Endodermal cell (in vitro differentiated cells): ENCODE measurements at regions not wholly inside any gene's neighbourhood (a gene's known extent, or its start where the extent isn't known, plus 50 kb on each side); places are given as distances from the start of the nearest gene placed in this dataset.

ENCODE experiments used
- DNase-seq: peaks from one replicate; pipeline ENCODE4 v3.0.0-alpha.2; 2017
- H3K27ac ChIP-seq: 2 replicates; pipeline ENCODE4 v1.5.1; 2013; ENCODE audit warnings: mild to moderate bottlenecking, low read depth, low read length, moderate library complexity
- H3K27me3 ChIP-seq: 2 replicates; pipeline ENCODE4 v1.6.1; 2013; ENCODE audit warnings: mild to moderate bottlenecking, low read length, moderate library complexity; ENCODE audit not compliant: insufficient read depth, control insufficient read depth, poor library complexity, severe bottlenecking
- H3K36me3 ChIP-seq: 2 replicates; pipeline ENCODE4 v1.7.0; 2013; ENCODE audit warnings: mild to moderate bottlenecking, low read length, moderate library complexity; ENCODE audit not compliant: control insufficient read depth, insufficient read depth
- H3K4me1 ChIP-seq: one replicate; pipeline ENCODE4 v1.7.0; 2013; ENCODE audit warnings: low read length; ENCODE audit not compliant: control insufficient read depth, insufficient read depth
- H3K4me3 ChIP-seq: 2 replicates; pipeline ENCODE4 v1.5.1; 2013; ENCODE audit warnings: mild to moderate bottlenecking, low read length, moderate library complexity
- H3K9ac ChIP-seq: 2 replicates; pipeline ENCODE4 v1.6.1; 2013; ENCODE audit warnings: mild to moderate bottlenecking, low read length, moderate library complexity; ENCODE audit not compliant: poor library complexity, severe bottlenecking; ENCODE audit errors: extremely low read depth
- H3K9me3 ChIP-seq: 2 replicates; pipeline ENCODE4 v1.6.1; 2013; ENCODE audit warnings: mild to moderate bottlenecking, low read length, moderate library complexity; ENCODE audit not compliant: control insufficient read depth
- H3K27ac Mint-ChIP-seq: 2 replicates; pipeline ENCODE4 v1.8.0; 2020; ENCODE audit warnings: mixed read lengths
- H3K27me3 Mint-ChIP-seq: 2 replicates; pipeline ENCODE4 v1.8.0; 2021; ENCODE audit warnings: mild to moderate bottlenecking, mixed read lengths; ENCODE audit not compliant: insufficient read depth
- H3K36me3 Mint-ChIP-seq: 2 replicates; pipeline ENCODE4 v1.8.0; 2020; ENCODE audit warnings: low read depth, mixed read lengths
- H3K4me1 Mint-ChIP-seq: 2 replicates; pipeline ENCODE4 v1.8.0; 2020; ENCODE audit warnings: mixed read lengths
- H3K4me3 Mint-ChIP-seq: 2 replicates; pipeline ENCODE4 v1.8.0; 2020; ENCODE audit warnings: mild to moderate bottlenecking, moderate library complexity, mixed read lengths
- H3K9me3 Mint-ChIP-seq: 2 replicates; pipeline ENCODE4 v1.8.0; 2020; ENCODE audit warnings: mild to moderate bottlenecking, mixed read lengths
- WGBS, 2 experiments: methylation state at CpG; one replicate each; pipeline versions ENCODE4 v1.1.5 to v1.1.7; 2013; ENCODE audit warnings: missing lambda C conversion rate in 2 of 2, mixed read lengths in 1 of 2; ENCODE audit not compliant: insufficient coverage in 1 of 2, insufficient read length in 1 of 2; 5-methylcytosine and 5-hydroxymethylcytosine counted together
- TF ChIP-seq, protein P1 (sequence below): fragments of 200-600 bp; sonication (generic); conservative IDR thresholded peaks from 2 replicates; pipeline ENCODE4 v1.5.0; 2021; ENCODE audit warnings: antibody characterized with exemption, mild to moderate bottlenecking

GRCh38 chr16:63612462-63613227 is 1509.2 kb downstream of the CDH11 start:
- Histone ChIP-seq H3K4me3 (no peak overlapping the region), H3K4me1 (no peaks in the 10 kb centered on the region), H3K27me3 (peaks cover 8% of the 10 kb centered on the region), H3K27ac (peak overlapping the region; percentile 21), H3K9ac (no peak overlapping the region), H3K9me3 (peaks cover 4% of the 10 kb centered on the region), H3K36me3 (no peaks in the 10 kb centered on the region)
- Mint-ChIP-seq H3K36me3 (no peaks in the 10 kb centered on the region), H3K27ac (no peak overlapping the region), H3K27me3 (peaks cover 4% of the 10 kb centered on the region), H3K4me1 (peaks cover 7% of the 10 kb centered on the region), H3K9me3 (no peaks in the 10 kb centered on the region), H3K4me3 (no peak overlapping the region)
- 60 to 75% methylated on average over 1 to 3 of the region's 4 CpGs for WGBS, 2 experiments
- DNase-seq = no peak
- TF ChIP-seq, protein P1, sequence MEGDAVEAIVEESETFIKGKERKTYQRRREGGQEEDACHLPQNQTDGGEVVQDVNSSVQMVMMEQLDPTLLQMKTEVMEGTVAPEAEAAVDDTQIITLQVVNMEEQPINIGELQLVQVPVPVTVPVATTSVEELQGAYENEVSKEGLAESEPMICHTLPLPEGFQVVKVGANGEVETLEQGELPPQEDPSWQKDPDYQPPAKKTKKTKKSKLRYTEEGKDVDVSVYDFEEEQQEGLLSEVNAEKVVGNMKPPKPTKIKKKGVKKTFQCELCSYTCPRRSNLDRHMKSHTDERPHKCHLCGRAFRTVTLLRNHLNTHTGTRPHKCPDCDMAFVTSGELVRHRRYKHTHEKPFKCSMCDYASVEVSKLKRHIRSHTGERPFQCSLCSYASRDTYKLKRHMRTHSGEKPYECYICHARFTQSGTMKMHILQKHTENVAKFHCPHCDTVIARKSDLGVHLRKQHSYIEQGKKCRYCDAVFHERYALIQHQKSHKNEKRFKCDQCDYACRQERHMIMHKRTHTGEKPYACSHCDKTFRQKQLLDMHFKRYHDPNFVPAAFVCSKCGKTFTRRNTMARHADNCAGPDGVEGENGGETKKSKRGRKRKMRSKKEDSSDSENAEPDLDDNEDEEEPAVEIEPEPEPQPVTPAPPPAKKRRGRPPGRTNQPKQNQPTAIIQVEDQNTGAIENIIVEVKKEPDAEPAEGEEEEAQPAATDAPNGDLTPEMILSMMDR = no peak

GRCh38 chr16:63606778-63607177 is 1515.1 kb downstream of the CDH11 start:
- no peaks in the 10 kb centered on the region for H3K27me3 Mint-ChIP-seq
- DNase-seq = no peak
- Histone ChIP-seq H3K9ac (no peak overlapping the region), H3K4me1 (no peaks in the 10 kb centered on the region), H3K4me3 (no peak overlapping the region), H3K27ac (no peak overlapping the region), H3K27me3 (no peaks in the 10 kb centered on the region), H3K9me3 (peaks cover 4% of the 10 kb centered on the region), H3K36me3 (no peaks in the 10 kb centered on the region)
- no peaks in the 10 kb centered on the region for H3K9me3 Mint-ChIP-seq
- no peak overlapping the region for H3K4me3 Mint-ChIP-seq
- no CpG with 5 or more reads among the region's 1 CpG for WGBS, 2 experiments
- H3K4me1 Mint-ChIP-seq = no peaks in the 10 kb centered on the region
- TF ChIP-seq, protein P1 = no peak
- H3K27ac Mint-ChIP-seq = no peak overlapping the region
- no peaks in the 10 kb centered on the region for H3K36me3 Mint-ChIP-seq

- TF ChIP-seq, protein P1 = no peak
- Mint-ChIP-seq H3K4me3 (no peak overlapping the region), H3K36me3 (no peaks in the 10 kb centered on the region), H3K27me3 (no peaks in the 10 kb centered on the region), H3K4me1 (no peaks in the 10 kb centered on the region), H3K9me3 (no peaks in the 10 kb centered on the region), H3K27ac (no peak overlapping the region)
- no peak overlapping the region for H3K27ac ChIP-seq
- no peaks in the 10 kb centered on the region for H3K27me3 ChIP-seq
- H3K36me3 ChIP-seq = no peaks in the 10 kb centered on the region
- no peak overlapping the region for H3K9ac ChIP-seq
- no peak for DNase-seq
- H3K4me1 ChIP-seq = no peaks in the 10 kb centered on the region
- no peaks in the 10 kb centered on the region for H3K9me3 ChIP-seq
- H3K4me3 ChIP-seq = no peak overlapping the region
- WGBS, 2 experiments = 0 to 42% methylated on average over 1 to 2 of the region's 3 CpGs
Observed at GRCh38 chr16:63602206-63602927, 1519.5 kb downstream of the CDH11 start.
